Ishikawa (cell line): ENCODE measurements at regions not wholly inside any gene's neighbourhood (a gene's known extent, or its start where the extent isn't known, plus 50 kb on each side); places are given as distances from the start of the nearest gene placed in this dataset.

ENCODE experiments used
- CEBPB ChIP-seq: IDR thresholded peaks from 2 replicates; pipeline ENCODE4 v1.6.1; 2012
- CREB1 ChIP-seq: IDR thresholded peaks from 2 replicates; pipeline ENCODE4 v1.6.1; 2012; ENCODE audit warnings: low read depth
- EGR1 ChIP-seq: IDR thresholded peaks from 2 replicates; pipeline ENCODE4 v1.6.1; 2012
- EP300 ChIP-seq: IDR thresholded peaks from 2 replicates; pipeline ENCODE4 v1.6.1; 2012; ENCODE audit warnings: borderline replicate concordance
- FOXM1 ChIP-seq: IDR thresholded peaks from 2 replicates; pipeline ENCODE4 v1.6.1; 2012; ENCODE audit warnings: low read depth, borderline replicate concordance
- MAX ChIP-seq: IDR thresholded peaks from 2 replicates; pipeline ENCODE4 v1.6.1; 2012
- NFIC ChIP-seq: IDR thresholded peaks from 2 replicates; pipeline ENCODE4 v1.6.1; 2012
- RAD21 ChIP-seq: IDR thresholded peaks from 2 replicates; pipeline ENCODE4 v1.6.1; 2012; ENCODE audit warnings: low read depth
- REST ChIP-seq: IDR thresholded peaks from 2 replicates; pipeline ENCODE4 v1.6.1; 2012; ENCODE audit warnings: low read depth, mild to moderate bottlenecking
- TAF1 ChIP-seq: IDR thresholded peaks from 2 replicates; pipeline ENCODE4 v1.6.1; 2012; ENCODE audit warnings: low read depth, mild to moderate bottlenecking
- TCF12 ChIP-seq: IDR thresholded peaks from 2 replicates; pipeline ENCODE4 v1.6.1; 2012; ENCODE audit warnings: low read depth
- TEAD4 ChIP-seq: IDR thresholded peaks from 2 replicates; pipeline ENCODE4 v1.6.1; 2012
- YY1 ChIP-seq: IDR thresholded peaks from 2 replicates; pipeline ENCODE4 v1.6.1; 2012; ENCODE audit warnings: low read depth
- ZBTB7A ChIP-seq: IDR thresholded peaks from 2 replicates; pipeline ENCODE4 v1.6.1; 2012; ENCODE audit warnings: low read depth
- TF ChIP-seq, protein P1 (sequence below): IDR thresholded peaks from 2 replicates; pipeline ENCODE4 v1.6.1; 2012

- TF ChIP-seq EGR1, result no peak
- no peak for TF ChIP-seq CREB1
- no peak for TF ChIP-seq FOXM1
- no peak for TF ChIP-seq EP300
- TF ChIP-seq MAX, result no peak
- TF ChIP-seq NFIC, result no peak
- TF ChIP-seq REST, result no peak
- TF ChIP-seq ZBTB7A, result no peak
- no peak for TF ChIP-seq TAF1
- TF ChIP-seq TCF12, result no peak
- TF ChIP-seq TEAD4, result no peak
- no peak for TF ChIP-seq YY1
Observed at GRCh38 chr13:83352391-83352790, 529.9 kb downstream of the SLITRK1 start.

DNA sequence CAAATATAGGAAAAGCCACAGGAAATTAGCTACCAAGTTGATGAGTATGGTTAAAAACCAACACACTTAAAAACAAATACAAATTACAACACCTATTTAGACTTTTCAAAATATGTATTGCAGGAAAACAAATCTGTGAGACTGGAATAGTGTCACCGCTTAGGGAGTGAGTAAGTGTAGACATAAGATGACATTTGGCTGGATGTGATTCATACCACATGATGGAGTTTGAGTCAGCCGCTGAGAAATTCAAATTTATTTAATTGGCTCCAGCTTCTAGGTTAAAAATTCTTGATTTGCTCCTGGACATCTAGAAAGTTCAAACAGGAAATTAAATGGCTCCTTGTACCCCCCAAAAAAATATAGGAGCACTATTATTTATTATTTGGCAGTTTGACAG lies 531.7 kb downstream of the SLITRK1 start:
- TF ChIP-seq REST (no peak), CREB1 (no peak), NFIC (no peak), CEBPB (no peak), TEAD4 (no peak), ZBTB7A (no peak), RAD21 (no peak), TAF1 (no peak), MAX (no peak), YY1 (no peak), EP300 (no peak), FOXM1 (no peak), EGR1 (no peak), TCF12 (no peak)
- TF ChIP-seq, protein P1, sequence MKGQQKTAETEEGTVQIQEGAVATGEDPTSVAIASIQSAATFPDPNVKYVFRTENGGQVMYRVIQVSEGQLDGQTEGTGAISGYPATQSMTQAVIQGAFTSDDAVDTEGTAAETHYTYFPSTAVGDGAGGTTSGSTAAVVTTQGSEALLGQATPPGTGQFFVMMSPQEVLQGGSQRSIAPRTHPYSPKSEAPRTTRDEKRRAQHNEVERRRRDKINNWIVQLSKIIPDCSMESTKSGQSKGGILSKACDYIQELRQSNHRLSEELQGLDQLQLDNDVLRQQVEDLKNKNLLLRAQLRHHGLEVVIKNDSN, result no peak

DNA sequence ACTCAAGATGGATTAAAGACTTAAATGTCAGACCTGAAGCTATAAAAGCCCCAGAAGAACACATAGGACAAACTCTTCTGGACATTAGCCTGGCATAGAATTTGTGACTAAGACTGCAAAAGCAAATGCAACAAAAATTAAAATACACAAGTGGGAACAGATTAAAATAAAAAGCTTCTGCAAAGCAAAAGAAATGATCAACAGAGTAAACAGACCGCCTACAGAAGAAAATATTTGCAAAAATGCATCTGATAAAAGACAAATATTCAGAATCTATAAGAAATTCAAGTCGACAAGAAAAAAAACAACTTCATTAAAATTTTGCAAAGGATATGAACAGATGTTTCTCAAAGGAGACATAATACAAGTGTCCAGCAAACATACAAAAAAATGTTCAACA lies 537.8 kb downstream of the SLITRK1 start:
- TF ChIP-seq FOXM1, result no peak
- TF ChIP-seq, protein P1, result no peak
- no peak for TF ChIP-seq RAD21
- TF ChIP-seq EGR1, result no peak
- no peak for TF ChIP-seq TAF1
- no peak for TF ChIP-seq MAX
- no peak for TF ChIP-seq EP300
- TF ChIP-seq YY1, result no peak
- no peak for TF ChIP-seq ZBTB7A
- no peak for TF ChIP-seq TEAD4
- no peak for TF ChIP-seq REST
- no peak for TF ChIP-seq CREB1
- no peak for TF ChIP-seq TCF12
- TF ChIP-seq CEBPB, result no peak

GRCh38 chr13:83340170-83340569 lies 542.1 kb downstream of the SLITRK1 start:
- TF ChIP-seq YY1, result no peak
